Progenitor cell of endocrine pancreas (in vitro differentiated cells): ENCODE measurements at regions not wholly inside any gene's neighbourhood (a gene's known extent, or its start where the extent isn't known, plus 50 kb on each side); places are given as distances from the start of the nearest gene placed in this dataset.

Experiments
- DNase-seq: peaks from one replicate; pipeline ENCODE4 v3.0.0; 2021; ENCODE audit warnings: low spot score; ENCODE audit not compliant: unreplicated experiment
- H3K27ac Mint-ChIP-seq: 2 replicates; pipeline ENCODE4 v1.8.0; 2021; ENCODE audit warnings: mild to moderate bottlenecking, moderate library complexity, mixed read lengths
- H3K27me3 Mint-ChIP-seq: 2 replicates; pipeline ENCODE4 v1.8.0; 2021; ENCODE audit warnings: mixed read lengths
- H3K36me3 Mint-ChIP-seq: 2 replicates; pipeline ENCODE4 v1.8.0; 2022; ENCODE audit warnings: mixed read lengths; ENCODE audit not compliant: insufficient read depth
- H3K4me1 Mint-ChIP-seq: 2 replicates; pipeline ENCODE4 v1.8.0; 2021; ENCODE audit warnings: low read depth, mixed read lengths
- H3K4me3 Mint-ChIP-seq: 2 replicates; pipeline ENCODE4 v1.8.0; 2021; ENCODE audit warnings: low read depth, mild to moderate bottlenecking, moderate library complexity, mixed read lengths
- H3K9me3 Mint-ChIP-seq: 2 replicates; pipeline ENCODE4 v1.8.0; 2021; ENCODE audit warnings: low read depth, mixed read lengths
- TF ChIP-seq, protein P1 (sequence below): fragments of 200-600 bp; sonication (generic); IDR thresholded peaks from one replicate; pipeline ENCODE4 v1.5.0; 2021; ENCODE audit warnings: antibody characterized with exemption, mild to moderate bottlenecking; ENCODE audit not compliant: unreplicated experiment

DNA sequence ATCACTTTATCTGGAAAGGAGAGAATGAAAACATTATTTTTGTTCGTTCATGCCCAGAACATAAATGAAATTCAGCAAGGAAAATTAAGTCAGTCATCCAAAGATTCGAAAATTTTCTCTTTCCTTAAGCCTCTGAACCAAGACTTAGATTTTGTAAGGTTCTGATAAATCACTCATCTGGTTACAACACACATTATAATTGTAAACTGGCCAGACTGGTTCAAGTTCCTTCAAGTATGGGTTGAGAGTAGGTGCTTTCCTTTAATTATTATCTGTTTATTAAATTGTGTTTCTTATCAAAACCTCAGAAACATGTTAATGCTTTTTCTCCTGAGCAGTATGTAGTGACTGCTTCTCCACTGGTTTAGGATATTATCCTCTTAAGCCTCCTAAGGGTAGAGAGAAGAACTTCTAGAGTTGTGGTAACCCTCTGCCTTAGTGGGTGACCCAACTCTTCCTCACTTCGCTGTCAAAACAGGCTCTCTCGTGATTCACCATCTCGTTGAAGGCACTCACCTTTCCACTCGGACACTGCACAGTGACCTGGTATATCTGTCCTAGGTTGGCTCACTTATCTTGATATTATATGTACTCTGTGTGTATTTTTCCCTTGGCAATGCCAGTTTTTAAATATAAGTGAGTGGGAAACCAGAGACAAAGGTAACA is 325.9 kb downstream of the PAX3 start:
- DNase-seq: no peak
- H3K27ac Mint-ChIP-seq: no peak overlapping the region
- no peak overlapping the region for H3K4me3 Mint-ChIP-seq
- no peaks in the 10 kb centered on the region for H3K36me3 Mint-ChIP-seq
- H3K9me3 Mint-ChIP-seq: no peaks in the 10 kb centered on the region
- H3K27me3 Mint-ChIP-seq: peaks cover 15% of the 10 kb centered on the region
- peaks cover 2% of the 10 kb centered on the region for H3K4me1 Mint-ChIP-seq
- TF ChIP-seq, protein P1, sequence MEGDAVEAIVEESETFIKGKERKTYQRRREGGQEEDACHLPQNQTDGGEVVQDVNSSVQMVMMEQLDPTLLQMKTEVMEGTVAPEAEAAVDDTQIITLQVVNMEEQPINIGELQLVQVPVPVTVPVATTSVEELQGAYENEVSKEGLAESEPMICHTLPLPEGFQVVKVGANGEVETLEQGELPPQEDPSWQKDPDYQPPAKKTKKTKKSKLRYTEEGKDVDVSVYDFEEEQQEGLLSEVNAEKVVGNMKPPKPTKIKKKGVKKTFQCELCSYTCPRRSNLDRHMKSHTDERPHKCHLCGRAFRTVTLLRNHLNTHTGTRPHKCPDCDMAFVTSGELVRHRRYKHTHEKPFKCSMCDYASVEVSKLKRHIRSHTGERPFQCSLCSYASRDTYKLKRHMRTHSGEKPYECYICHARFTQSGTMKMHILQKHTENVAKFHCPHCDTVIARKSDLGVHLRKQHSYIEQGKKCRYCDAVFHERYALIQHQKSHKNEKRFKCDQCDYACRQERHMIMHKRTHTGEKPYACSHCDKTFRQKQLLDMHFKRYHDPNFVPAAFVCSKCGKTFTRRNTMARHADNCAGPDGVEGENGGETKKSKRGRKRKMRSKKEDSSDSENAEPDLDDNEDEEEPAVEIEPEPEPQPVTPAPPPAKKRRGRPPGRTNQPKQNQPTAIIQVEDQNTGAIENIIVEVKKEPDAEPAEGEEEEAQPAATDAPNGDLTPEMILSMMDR: no peak

DNA sequence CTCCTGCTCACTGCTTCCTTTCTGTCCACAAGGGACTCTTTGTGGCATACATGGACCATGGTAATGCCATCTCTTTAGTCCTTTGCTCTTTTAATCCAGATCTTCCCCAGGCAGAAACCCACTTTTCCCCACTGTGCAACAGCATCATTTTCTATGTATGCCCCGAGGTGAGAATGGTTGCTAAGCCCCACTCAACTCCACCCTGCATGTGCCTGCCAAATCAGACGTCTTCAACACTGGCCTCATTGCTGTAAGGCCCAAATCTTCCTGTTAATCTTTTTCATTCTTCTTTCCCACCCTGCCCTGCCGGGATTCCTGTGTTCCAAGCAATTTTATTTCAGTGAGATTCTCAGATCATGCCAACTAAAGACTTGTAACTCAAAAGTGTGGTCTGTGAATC is 328.4 kb downstream of the PAX3 start:
- Mint-ChIP-seq H3K4me1 (peaks cover 4% of the 10 kb centered on the region), H3K4me3 (no peak overlapping the region), H3K27ac (no peak overlapping the region), H3K27me3 (peaks cover 12% of the 10 kb centered on the region), H3K9me3 (no peaks in the 10 kb centered on the region), H3K36me3 (no peaks in the 10 kb centered on the region)
- TF ChIP-seq, protein P1: no peak
- DNase-seq: no peak

DNA sequence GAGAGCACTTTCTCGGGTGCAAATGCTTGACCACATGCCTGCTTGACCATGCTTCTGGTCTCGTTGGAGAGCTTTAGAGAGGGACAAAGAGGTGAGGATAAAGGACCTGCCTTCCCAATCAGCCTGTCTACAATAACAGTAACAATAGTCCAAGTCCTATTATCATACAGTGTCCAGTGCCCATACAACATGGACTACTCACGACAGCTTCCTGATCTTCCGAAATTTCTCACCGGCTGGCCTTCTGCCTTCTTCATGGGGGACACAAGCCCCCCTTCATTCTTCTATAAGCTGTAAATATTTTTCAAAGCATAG is 329.0 kb downstream of the PAX3 start:
- Mint-ChIP-seq H3K27ac (no peak overlapping the region), H3K9me3 (no peaks in the 10 kb centered on the region), H3K27me3 (peaks cover 12% of the 10 kb centered on the region), H3K4me1 (peaks cover 4% of the 10 kb centered on the region), H3K4me3 (no peak overlapping the region), H3K36me3 (no peaks in the 10 kb centered on the region)
- TF ChIP-seq, protein P1: no peak
- no peak for DNase-seq

DNA sequence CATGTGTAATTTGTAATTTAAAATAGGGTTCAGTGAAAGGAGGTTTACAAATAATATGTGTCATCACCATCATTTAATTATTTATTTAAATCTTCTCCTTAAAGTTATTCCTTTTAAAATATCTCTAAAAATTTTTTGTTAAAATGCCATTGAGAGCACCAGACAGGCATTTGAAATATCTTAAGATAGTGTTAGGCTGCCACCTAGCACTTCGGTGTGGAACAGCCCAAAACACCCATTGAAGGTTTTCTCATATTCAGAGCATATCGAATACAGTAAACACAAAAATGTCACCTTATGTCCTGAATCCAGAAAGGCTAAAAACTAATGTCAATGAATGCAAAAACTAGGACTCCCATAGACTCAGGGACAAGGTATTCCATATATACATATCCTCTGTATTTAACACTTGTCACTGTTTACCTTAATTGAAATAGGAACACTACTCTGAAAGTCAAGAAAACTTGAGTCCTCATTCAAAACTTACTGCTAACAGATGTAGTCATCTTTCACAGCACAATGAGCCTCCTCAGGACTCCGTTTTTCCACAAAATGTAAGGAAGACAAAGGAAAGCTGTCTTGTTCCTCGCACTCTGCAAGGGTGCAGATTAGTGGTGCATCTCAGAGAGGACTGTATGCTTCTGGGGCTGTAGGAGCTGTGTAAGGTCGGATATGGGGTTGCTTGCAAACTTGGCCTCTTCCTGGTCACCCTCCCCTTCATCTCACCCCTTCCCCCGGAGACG is 329.5 kb downstream of the PAX3 start:
- H3K9me3 Mint-ChIP-seq: no peaks in the 10 kb centered on the region
- no peak overlapping the region for H3K4me3 Mint-ChIP-seq
- H3K27ac Mint-ChIP-seq: no peak overlapping the region
- DNase-seq: no peak
- TF ChIP-seq, protein P1: peak; percentile 88
- H3K27me3 Mint-ChIP-seq: peaks cover 12% of the 10 kb centered on the region
- peaks cover 4% of the 10 kb centered on the region for H3K4me1 Mint-ChIP-seq
- H3K36me3 Mint-ChIP-seq: no peaks in the 10 kb centered on the region

DNA sequence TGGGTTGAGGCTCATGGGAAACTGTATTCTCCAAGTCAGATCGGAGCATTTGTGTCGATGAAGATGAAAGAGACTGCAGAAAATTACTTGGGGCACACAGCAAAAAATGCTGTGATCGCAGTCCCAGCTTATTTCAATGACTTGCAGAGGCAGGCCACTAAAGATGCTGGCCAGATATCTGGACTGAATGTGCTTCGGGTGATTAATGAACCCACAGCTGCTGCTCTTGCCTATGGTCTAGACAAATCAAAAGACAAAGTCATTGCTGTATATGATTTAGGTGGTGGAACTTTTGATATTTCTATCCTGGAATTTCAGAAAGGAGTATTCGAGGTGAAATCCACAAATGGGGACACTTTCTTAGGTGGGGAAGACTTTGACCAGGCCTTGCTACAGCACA is 336.6 kb downstream of the PAX3 start:
- no peaks in the 10 kb centered on the region for H3K4me1 Mint-ChIP-seq
- TF ChIP-seq, protein P1: no peak
- no peaks in the 10 kb centered on the region for H3K36me3 Mint-ChIP-seq
- no peak overlapping the region for H3K4me3 Mint-ChIP-seq
- no peaks in the 10 kb centered on the region for H3K9me3 Mint-ChIP-seq
- DNase-seq: no peak
- no peak overlapping the region for H3K27ac Mint-ChIP-seq
- H3K27me3 Mint-ChIP-seq: no peaks in the 10 kb centered on the region
